HEK293 (cell line): ENCODE measurements at regions not wholly inside any gene's neighbourhood (a gene's known extent, or its start where the extent isn't known, plus 50 kb on each side); places are given as distances from the start of the nearest gene placed in this dataset.

ENCODE experiments used
- CTCF ChIP-seq: fragments of 450-650 bp; formaldehyde crosslinking; IDR thresholded peaks from 2 replicates; pipeline ENCODE4 v1.5.1; 2016; ENCODE audit warnings: missing biosample characterization, missing genetic modification characterization
- PATZ1 ChIP-seq: fragments of 450-650 bp; formaldehyde crosslinking; IDR thresholded peaks from 2 replicates; pipeline ENCODE4 v1.5.1; 2016; ENCODE audit warnings: missing biosample characterization, missing genetic modification characterization
- REST ChIP-seq: fragments of 450-650 bp; formaldehyde crosslinking; IDR thresholded peaks from 2 replicates; pipeline ENCODE4 v1.5.1; 2016; ENCODE audit warnings: missing biosample characterization, missing genetic modification characterization
- ZBTB10 ChIP-seq: fragments of 450-650 bp; formaldehyde crosslinking; IDR thresholded peaks from 2 replicates; pipeline ENCODE4 v1.5.1; 2016; ENCODE audit warnings: missing biosample characterization, missing genetic modification characterization
- ZNF248 ChIP-seq: fragments of 450-650 bp; formaldehyde crosslinking; IDR thresholded peaks from 2 replicates; pipeline ENCODE4 v1.5.1; 2017; ENCODE audit warnings: missing biosample characterization, missing genetic modification characterization
- ZNF324 ChIP-seq: fragments of 450-650 bp; formaldehyde crosslinking; IDR thresholded peaks from 2 replicates; pipeline ENCODE4 v1.5.1; 2016; ENCODE audit warnings: missing biosample characterization, missing genetic modification characterization
- ZNF335 ChIP-seq: fragments of 450-650 bp; formaldehyde crosslinking; conservative IDR thresholded peaks from 2 replicates; pipeline ENCODE4 v1.5.1; 2016; ENCODE audit warnings: missing biosample characterization, missing genetic modification characterization
- ZNF341 ChIP-seq: fragments of 450-650 bp; formaldehyde crosslinking; IDR thresholded peaks from 2 replicates; pipeline ENCODE4; 2016; ENCODE audit warnings: low read depth, missing biosample characterization, missing genetic modification characterization
- ZNF561 ChIP-seq: fragments of 450-650 bp; IDR thresholded peaks from 2 replicates; pipeline ENCODE4 v1.5.1; 2018; ENCODE audit warnings: missing biosample characterization, missing genetic modification characterization, borderline replicate concordance
- ZNF624 ChIP-seq: fragments of 450-650 bp; formaldehyde crosslinking; IDR thresholded peaks from 2 replicates; pipeline ENCODE4 v1.5.1; 2017; ENCODE audit warnings: missing biosample characterization, missing genetic modification characterization
- ZNF701 ChIP-seq: fragments of 450-650 bp; formaldehyde crosslinking; IDR thresholded peaks from 2 replicates; pipeline ENCODE4 v1.5.1; 2016; ENCODE audit warnings: missing biosample characterization, missing genetic modification characterization
- ZSCAN30 ChIP-seq: fragments of 450-650 bp; IDR thresholded peaks from 2 replicates; pipeline ENCODE4 v1.5.1; 2018; ENCODE audit warnings: missing biosample characterization, mild to moderate bottlenecking, missing genetic modification characterization, moderate library complexity

- TF ChIP-seq ZSCAN30 (no peak), CTCF (no peak), ZBTB10 (tag by site-specific recombination) (no peak), ZNF341 (tag by site-specific recombination) (no peak), ZNF561 (tag by site-specific recombination) (no peak), ZNF624 (tag by site-specific recombination) (no peak), PATZ1 (no peak), ZNF701 (tag by site-specific recombination) (no peak), ZNF248 (tag by site-specific recombination) (no peak), REST (tag by site-specific recombination) (no peak), ZNF324 (tag by site-specific recombination) (no peak), ZNF335 (no peak)
These were observed 154.1 kb downstream of the CTTN start for GRCh38 chr11:70552167-70553150.
